Natural killer cell (primary cell): ENCODE measurements at regions not wholly inside any gene's neighbourhood (a gene's known extent, or its start where the extent isn't known, plus 50 kb on each side); places are given as distances from the start of the nearest gene placed in this dataset.

Experiments used
- ATAC-seq, 3 donors: fragments of 150-1000 bp in 2 of 3; fragments of 200-7000 bp in 1 of 3; cut with Tn5 transposase; 1 replicate in 1 of 3; 2 replicates in 2 of 3; pipeline ENCODE4 v1.10.0; 2021; ENCODE audit warnings: mild to moderate bottlenecking in 2 of 3, moderate library complexity in 2 of 3
- DNase-seq, 2 donors: peaks; one replicate each; pipeline versions ENCODE4 v3.0.0 to v3.0.0-alpha.2; 2013 to 2021; ENCODE audit warnings: mixed read lengths in 1 of 2
- H3K27ac ChIP-seq: one replicate; pipeline ENCODE4 v1.5.1; 2013; ENCODE audit warnings: mild to moderate bottlenecking, low read length
- H3K27me3 ChIP-seq: one replicate; pipeline ENCODE4 v1.6.1; 2013; ENCODE audit warnings: low read length; ENCODE audit not compliant: control insufficient read depth, insufficient read depth
- H3K36me3 ChIP-seq: one replicate; pipeline ENCODE4 v1.6.1; 2013; ENCODE audit warnings: low read length; ENCODE audit not compliant: control insufficient read depth, insufficient read depth
- H3K4me1 ChIP-seq: one replicate; pipeline ENCODE4 v1.6.1; 2013; ENCODE audit warnings: low read length; ENCODE audit not compliant: control insufficient read depth, insufficient read depth
- H3K4me3 ChIP-seq: one replicate; pipeline ENCODE4 v1.5.1; 2013; ENCODE audit warnings: low read length
- H3K9me3 ChIP-seq: one replicate; pipeline ENCODE4 v1.6.1; 2013; ENCODE audit warnings: low read length; ENCODE audit not compliant: control insufficient read depth, insufficient read depth
- H3K27ac Mint-ChIP-seq, 2 donors: one replicate each; pipeline ENCODE4 v1.8.0; 2022; ENCODE audit warnings: mild to moderate bottlenecking in 2 of 2, mixed read lengths in 2 of 2, moderate library complexity in 1 of 2
- H3K27me3 Mint-ChIP-seq, 2 donors: one replicate each; pipeline ENCODE4 v1.8.0; 2022; ENCODE audit warnings: low read depth in 2 of 2, mixed read lengths in 2 of 2
- H3K36me3 Mint-ChIP-seq: one replicate; pipeline ENCODE4 v1.8.0; 2022; ENCODE audit warnings: mixed read lengths
- H3K4me1 Mint-ChIP-seq, 2 donors: one replicate each; pipeline ENCODE4 v1.8.0; 2022; ENCODE audit warnings: mixed read lengths in 2 of 2
- H3K4me3 Mint-ChIP-seq: one replicate; pipeline ENCODE4 v1.8.0; 2022; ENCODE audit warnings: mild to moderate bottlenecking, moderate library complexity, mixed read lengths
- H3K9me3 Mint-ChIP-seq, 2 donors: one replicate each; pipeline ENCODE4 v1.8.0; 2022; ENCODE audit warnings: mixed read lengths in 2 of 2
- WGBS: methylation state at CpG from one replicate; pipeline ENCODE4 v1.1.7; 2013; ENCODE audit warnings: missing lambda C conversion rate; ENCODE audit not compliant: insufficient coverage; 5-methylcytosine and 5-hydroxymethylcytosine counted together
- intact Hi-C: fragments of 100-400 bp; cut with micrococcal nuclease; formaldehyde crosslinking; loops from one replicate; pipeline ENCODE4 v1.14.2; 2022
- TF ChIP-seq, protein P1 (sequence below): fragments of 200-600 bp; IDR thresholded peaks from one replicate; pipeline ENCODE4 v1.8.0; 2022; ENCODE audit warnings: antibody characterized with exemption

DNA sequence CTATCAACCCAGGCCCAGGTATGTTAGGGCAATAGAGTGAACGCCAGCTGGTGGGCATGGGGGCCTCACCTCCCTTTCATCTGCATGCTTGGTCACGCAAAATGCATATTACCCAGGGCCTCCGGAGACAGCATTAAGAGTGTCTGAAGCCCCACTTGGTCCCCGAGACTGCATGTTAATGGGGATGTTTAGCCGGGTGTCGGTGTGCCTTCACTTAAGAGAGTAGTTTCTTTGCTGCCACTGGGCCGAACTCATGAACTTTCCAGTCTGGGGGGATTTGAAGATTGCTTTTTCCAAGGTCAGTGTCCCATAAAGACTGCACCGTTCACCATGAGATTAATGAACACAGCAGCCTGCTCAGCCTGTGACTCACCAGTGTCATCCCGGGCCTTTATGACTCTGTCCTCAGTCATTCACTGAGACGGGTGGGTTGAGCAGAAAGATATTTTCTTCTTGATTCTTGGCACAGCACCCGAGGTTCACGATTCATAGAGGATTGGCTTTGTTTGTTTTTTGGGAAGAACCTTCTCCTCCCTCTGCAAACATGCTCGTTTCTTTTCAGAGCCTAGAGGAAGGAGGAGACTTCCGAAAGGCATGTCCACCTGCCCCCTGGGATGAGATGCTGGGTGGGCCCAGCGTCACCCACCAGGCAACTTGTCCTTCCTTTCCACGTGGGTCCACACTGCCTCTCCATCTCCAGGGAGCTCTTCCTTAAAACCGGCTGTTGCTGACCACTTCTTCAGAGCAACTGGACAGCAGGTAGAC is 199.1 kb downstream of the GLI2 start:
- Histone ChIP-seq H3K4me3 (no peak overlapping the region), H3K27ac (no peak overlapping the region), H3K36me3 (no peaks in the 10 kb centered on the region), H3K9me3 (no peaks in the 10 kb centered on the region), H3K4me1 (no peaks in the 10 kb centered on the region), H3K27me3 (no peaks in the 10 kb centered on the region)
- Mint-ChIP-seq H3K36me3 (no peaks in the 10 kb centered on the region), H3K27ac (no peak overlapping the region), H3K4me3 (no peak overlapping the region), H3K4me1 (no peaks in the 10 kb centered on the region), H3K27me3 (no peaks in the 10 kb centered on the region), H3K9me3 (no peaks in the 10 kb centered on the region)
- WGBS: 89% methylated on average over 15 of the region's 17 CpGs
- DNase-seq (no peak), ATAC-seq (no peak)
- intact Hi-C loops: no loop called here
- TF ChIP-seq, protein P1, sequence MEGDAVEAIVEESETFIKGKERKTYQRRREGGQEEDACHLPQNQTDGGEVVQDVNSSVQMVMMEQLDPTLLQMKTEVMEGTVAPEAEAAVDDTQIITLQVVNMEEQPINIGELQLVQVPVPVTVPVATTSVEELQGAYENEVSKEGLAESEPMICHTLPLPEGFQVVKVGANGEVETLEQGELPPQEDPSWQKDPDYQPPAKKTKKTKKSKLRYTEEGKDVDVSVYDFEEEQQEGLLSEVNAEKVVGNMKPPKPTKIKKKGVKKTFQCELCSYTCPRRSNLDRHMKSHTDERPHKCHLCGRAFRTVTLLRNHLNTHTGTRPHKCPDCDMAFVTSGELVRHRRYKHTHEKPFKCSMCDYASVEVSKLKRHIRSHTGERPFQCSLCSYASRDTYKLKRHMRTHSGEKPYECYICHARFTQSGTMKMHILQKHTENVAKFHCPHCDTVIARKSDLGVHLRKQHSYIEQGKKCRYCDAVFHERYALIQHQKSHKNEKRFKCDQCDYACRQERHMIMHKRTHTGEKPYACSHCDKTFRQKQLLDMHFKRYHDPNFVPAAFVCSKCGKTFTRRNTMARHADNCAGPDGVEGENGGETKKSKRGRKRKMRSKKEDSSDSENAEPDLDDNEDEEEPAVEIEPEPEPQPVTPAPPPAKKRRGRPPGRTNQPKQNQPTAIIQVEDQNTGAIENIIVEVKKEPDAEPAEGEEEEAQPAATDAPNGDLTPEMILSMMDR: no peak

DNA sequence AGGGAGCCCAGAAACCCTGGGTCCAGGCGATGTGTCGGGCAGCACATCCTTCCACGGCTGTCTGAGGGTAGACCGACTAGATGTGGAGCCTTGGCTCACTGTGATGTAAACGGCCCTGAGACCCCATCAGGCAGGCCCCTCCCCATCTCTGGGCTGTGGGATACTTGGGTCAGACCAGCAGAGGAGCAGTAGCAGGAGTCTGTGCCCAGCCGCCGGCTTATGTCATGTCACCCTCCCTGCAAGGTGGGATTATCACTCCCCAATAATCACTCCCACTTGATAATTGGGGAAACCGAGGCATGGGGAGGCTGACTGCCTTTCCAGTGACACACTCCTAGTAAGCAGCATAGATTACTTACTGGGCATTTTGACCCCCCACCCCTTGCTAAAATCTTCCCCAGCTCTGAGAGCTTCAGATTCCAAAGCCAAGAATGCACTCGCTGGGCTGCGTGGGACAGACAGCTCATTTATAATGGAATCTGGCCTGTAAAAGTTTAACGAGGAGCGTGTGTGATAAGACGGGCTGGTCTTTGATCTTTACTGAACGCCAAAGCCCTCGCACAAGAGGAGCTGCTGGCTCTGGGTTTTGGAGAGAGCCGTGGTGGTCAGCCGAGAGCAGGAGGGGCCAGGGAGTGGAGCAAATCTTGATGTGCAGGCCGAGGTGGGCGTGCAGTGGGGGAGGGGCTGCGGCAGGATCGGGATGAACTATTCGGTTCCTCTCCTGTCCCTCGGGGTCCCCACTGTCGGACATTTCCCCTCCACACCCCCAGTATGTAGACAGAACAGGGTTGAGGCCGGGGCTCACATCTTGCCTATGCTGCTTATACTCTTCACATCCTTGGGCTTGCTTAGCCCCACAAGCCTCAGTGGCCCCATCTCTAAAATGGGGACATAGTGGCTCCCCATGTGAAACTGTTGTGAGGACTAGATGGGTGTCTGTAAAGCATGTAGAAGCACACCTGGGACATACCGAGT is 200.0 kb downstream of the GLI2 start:
- WGBS: 88% methylated on average over 25 of the region's 26 CpGs
- no peak for ATAC-seq
- Histone ChIP-seq H3K27ac (no peak overlapping the region), H3K27me3 (no peaks in the 10 kb centered on the region), H3K4me3 (no peak overlapping the region), H3K9me3 (no peaks in the 10 kb centered on the region), H3K36me3 (no peaks in the 10 kb centered on the region), H3K4me1 (no peaks in the 10 kb centered on the region)
- intact Hi-C loops: no loop called here
- H3K27ac Mint-ChIP-seq: no peak overlapping the region
- H3K27me3 Mint-ChIP-seq: no peaks in the 10 kb centered on the region
- DNase-seq: no peak
- TF ChIP-seq, protein P1: no peak
- no peaks in the 10 kb centered on the region for H3K9me3 Mint-ChIP-seq
- no peak overlapping the region for H3K4me3 Mint-ChIP-seq
- no peaks in the 10 kb centered on the region for H3K4me1 Mint-ChIP-seq
- H3K36me3 Mint-ChIP-seq: no peaks in the 10 kb centered on the region

DNA sequence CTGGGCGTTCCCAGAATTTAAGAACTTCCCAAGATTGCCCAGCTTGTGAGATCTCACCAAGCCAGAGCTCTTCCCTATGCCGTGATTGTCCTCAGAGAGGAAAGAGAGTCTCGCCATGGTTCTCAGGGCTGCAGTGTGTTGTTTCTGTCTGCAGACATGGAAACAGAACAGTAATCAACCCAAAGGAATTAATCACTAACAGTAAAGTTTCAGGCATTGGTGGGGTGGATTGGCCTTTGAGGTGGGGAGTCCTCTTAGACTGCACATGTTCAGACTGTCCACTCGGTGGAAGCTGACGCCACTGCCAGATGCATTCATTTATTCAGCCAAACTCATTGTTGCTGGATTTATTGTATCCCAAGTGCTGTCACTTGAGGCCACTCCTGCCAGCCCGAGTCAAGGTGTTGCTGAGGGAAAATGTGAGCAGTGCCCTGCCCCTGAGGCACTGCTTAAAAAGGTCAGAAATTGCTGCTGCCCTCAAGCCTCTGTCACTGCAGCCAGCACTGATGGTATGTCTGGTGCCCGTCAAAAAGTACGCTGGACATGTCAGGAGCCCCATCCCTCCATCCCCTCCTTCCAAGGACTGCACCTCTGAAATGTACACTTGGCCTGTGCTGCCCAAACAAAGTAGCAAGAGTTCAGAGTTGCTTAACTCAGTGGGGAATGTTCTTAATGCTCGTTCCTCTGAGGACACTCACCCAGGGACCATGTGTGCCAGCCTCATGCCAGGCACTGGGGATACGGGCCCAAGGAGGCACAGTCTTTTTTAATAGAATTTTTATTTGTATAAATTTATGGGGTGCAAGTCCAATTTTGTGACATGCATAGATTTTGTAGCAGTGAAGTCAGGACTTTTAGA is 201.0 kb downstream of the GLI2 start:
- H3K9me3 ChIP-seq: no peaks in the 10 kb centered on the region
- H3K27ac ChIP-seq: no peak overlapping the region
- Mint-ChIP-seq H3K9me3 (no peaks in the 10 kb centered on the region), H3K27me3 (no peaks in the 10 kb centered on the region), H3K27ac (no peak overlapping the region), H3K36me3 (no peaks in the 10 kb centered on the region), H3K4me1 (no peaks in the 10 kb centered on the region), H3K4me3 (no peak overlapping the region)
- DNase-seq: no peak
- TF ChIP-seq, protein P1: no peak
- H3K4me3 ChIP-seq: no peak overlapping the region
- ATAC-seq: no peak
- H3K36me3 ChIP-seq: no peaks in the 10 kb centered on the region
- no peaks in the 10 kb centered on the region for H3K27me3 ChIP-seq
- 93% methylated on average over 10 of the region's 10 CpGs for WGBS
- no peaks in the 10 kb centered on the region for H3K4me1 ChIP-seq
- intact Hi-C loops: no loop called here
